ENCODE measurements at regions not wholly inside any gene's neighbourhood (a gene's known extent, or its start where the extent isn't known, plus 50 kb on each side); places are given as distances from the start of the nearest gene placed in this dataset.
"Not testable (repeated sequence)": the region's sequence is repeated elsewhere in the genome, so short reads cannot be mapped to it uniquely, and the experiment has no call there.

GRCh38 chr1:177634151-177634550 lies 335.7 kb downstream of the SEC16B start:
- not testable (repeated sequence) for DNase-seq

DNA sequence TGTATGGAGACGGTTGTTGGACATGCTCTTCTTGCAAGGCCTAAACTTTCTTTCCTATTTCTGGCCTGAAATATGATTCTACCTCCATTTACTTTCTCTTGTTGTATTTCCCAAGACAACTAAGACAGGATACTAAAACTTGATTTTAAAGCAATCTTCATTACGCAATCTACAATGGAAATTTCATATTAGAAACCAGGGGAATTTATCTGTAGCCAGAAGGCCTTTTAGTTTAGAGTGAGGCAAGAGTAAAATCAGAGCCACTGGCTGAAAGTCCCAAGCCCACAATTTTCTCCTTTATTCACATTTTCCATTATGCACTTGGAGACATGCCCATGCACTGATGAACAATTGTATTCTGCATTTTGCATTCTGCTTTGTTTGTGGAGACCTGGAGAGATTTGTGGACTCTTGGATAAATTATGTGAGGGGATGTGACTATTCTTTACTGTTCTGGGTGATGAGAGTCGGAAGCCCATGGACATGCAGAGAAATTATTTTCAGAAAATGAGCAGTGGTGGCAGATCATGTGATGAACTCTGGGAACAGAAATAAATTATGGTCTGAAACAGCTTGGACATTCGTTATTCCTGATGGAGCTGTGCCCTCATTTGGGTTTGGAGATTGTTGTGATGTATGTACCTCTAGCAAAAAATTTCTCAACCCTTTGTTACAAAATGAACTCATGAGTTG lies 336.8 kb downstream of the SEC16B start:
- DNase-seq: no peak

- DNase-seq: no peak
These were observed 338.1 kb downstream of the SEC16B start for GRCh38 chr1:177631770-177632169.

DNA sequence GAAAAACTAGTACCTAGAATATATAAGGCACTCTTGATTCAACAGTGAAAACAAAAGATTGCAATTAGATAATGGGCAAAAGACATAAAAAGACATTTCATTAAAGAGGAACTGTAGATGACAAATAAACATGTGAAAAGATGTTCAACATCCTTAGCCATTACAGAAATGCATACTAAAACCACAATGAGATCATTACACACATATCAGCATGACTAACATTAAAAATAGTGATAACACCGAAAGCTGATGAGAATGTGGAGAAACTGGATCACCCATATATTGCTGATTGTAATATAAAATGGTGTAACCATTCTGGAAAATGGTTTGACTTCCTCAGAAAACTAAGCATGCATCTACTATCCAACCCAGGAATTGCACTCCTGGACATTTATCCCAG lies 340.3 kb downstream of the SEC16B start:
- no peak for DNase-seq

DNA sequence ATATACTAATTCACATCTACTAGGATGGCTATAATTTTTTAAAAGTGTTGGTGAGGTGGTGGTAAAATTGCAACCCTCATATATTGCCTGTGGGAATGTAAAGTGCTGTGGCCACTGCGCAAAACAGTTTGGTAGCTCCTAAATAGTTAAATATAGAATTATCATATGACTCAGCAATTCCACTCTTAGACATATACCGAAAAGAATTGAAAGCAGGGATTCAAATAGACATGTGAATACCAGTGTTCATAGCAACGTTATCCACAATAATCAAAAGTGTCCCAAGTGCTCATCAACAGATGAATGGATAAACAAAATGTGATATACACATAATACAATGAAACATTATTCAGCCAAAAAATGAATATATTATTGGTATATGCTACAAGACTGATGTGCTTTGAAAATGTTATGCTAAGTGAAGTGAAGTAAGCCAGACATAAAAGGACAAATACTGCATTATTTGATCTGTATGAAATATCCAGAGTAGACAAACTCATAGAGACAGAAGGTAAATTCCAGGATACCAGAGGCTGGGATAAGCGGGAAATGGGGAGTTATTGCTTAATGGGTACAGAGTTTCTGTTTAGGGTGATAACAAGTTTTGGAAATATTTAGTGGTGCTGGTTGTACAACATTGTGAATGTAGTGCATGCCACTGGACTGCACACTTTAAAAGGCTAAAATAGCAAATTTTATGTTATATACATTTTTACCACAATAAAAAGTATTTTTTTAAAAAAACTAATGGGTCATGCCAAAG lies 342.5 kb downstream of the SEC16B start:
- no peak for DNase-seq

DNA sequence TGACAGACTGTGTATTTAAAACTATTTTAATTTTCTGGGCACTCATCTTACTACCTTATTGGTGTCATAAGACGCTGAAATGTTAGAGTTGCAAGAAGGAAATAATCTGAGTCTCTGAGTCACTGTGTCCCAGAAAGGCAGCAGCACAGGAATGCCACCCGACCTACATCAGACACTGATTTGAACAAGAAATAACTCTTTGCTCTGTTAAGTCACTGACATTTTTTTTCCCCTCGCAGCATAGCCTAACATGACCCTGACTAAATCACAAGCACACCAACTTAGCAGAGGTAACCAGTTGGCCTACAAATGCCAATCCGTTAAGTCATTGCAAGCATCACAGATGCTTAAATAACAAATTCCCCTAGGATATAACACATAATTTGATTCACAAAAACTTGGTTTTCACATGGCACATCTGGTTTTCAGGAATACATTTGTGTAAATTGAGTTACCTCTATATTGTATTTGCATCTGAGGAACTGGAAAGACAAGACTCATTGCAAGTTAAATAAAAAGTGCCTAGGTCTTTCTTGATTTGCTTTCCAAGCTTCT lies 349.1 kb downstream of the SEC16B start:
- DNase-seq: no peak

GRCh38 chr1:177615251-177615650 lies 354.6 kb downstream of the SEC16B start:
- no peak for DNase-seq

GRCh38 chr1:177611402-177611801 lies 358.5 kb downstream of the SEC16B start:
- no peak for DNase-seq

- no peak for DNase-seq
These were observed 359.9 kb downstream of the SEC16B start for GRCh38 chr1:177609953-177610352.

GRCh38 chr1:177600936-177601335 lies 368.9 kb downstream of the SEC16B start:
- no peak for DNase-seq

DNA sequence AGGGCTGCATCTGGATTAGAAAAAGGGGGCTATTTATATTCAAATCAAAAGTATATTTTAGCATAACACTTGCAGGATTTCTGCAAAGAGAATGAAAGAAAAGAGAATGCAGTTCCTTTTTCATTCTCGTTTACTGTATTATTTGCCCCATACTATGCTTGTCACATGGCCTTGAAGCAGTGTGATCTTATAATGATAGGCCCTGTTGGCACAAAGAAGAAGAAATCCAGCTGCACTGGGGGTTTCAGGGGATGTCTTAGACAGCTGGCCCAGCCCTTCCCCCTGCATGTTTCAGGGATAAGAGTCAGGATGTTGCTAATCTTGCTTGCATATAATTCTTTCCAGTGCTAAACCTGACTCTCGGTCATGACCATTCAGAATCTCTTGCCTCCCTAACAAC lies 369.5 kb downstream of the SEC16B start:
- DNase-seq: no peak

DNA sequence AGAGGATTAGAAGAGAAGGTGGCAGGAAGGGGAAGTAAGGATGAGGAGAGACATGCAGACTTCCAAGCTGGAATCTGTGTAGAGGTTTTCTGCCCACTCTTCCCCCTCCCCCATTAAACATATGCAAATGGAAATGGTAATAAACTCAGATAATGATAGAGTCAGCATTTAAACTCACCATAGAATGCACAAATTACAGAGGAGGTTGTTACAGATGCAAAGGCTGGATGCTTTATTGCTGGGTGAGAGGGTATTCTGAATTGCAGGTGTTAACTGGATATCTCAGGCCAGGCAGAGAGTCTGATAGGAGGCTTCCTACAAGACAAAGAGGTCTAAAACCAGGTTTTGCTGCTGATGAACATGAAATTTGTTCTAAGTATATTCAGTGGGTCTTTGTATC lies 372.5 kb downstream of the SEC16B start:
- DNase-seq: no peak

- DNase-seq: no peak
These were observed 373.4 kb downstream of the SEC16B start for GRCh38 chr1:177596485-177596884.

GRCh38 chr1:177593105-177593504 lies 376.8 kb downstream of the SEC16B start:
- DNase-seq: no peak

DNA sequence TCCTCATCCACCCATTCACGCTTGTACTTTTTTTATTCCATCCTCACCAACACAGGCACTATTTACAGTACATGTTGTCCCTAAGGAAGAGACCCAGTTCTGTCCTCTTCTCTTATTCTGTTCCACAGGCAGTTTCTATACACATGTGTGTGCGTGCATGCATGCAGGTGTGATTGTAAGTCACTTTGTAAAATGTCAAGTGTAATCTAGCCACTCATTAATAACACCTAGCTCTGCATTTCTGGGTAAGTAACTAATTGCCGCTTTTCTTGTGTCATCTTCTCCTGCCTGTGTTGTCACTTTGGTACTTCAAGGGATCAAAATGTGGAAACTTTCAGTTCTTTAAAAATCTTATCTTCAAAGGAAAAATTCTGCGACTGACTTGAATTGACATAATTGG lies 377.2 kb downstream of the SEC16B start:
- DNase-seq: no peak

DNA sequence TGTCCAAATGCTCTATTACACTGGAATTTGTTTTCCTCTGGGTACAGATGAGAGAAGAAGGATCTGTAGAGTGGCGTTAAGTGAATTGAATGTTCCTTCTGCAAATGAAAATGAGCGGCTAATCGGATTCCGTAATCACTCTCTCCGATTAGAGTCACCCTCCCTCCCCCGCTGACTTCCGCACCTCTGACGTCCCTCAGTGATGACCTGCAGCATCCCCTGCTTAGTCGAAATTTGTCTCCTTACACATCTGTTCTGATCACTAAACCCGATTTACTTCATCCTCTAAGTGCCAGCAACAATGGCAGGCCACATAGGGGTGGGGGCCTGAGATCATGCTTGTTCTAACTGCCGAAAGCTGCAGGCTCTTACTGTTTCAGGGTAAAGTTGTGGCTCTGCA lies 378.7 kb downstream of the SEC16B start:
- no peak for DNase-seq

DNA sequence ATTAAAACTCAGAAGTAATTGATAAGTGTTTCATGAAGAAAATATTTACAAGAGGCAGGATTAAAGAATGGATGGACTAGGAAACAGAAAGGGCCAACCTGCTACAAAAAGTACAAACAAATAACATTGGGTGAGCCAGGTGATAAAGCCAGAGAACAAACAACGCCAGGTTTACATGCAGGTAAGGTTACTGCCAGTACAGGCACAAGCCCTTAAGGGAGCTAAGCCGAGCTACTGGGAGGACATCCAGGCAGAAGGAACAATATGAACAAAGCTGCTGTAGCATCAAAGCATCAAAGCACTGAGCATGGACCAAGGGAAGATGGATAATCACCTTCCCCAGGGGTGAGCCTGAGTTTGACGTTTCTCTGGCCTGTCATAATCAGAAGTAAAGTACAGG lies 380.7 kb downstream of the SEC16B start:
- DNase-seq: no peak

GRCh38 chr1:177586429-177586828 lies 383.4 kb downstream of the SEC16B start:
- peak; percentile 18 for DNase-seq

GRCh38 chr1:177585302-177586220 lies 384.3 kb downstream of the SEC16B start:
- no peak for DNase-seq

GRCh38 chr1:177573901-177574300 lies 396.0 kb downstream of the SEC16B start:
- no peak for DNase-seq

DNA sequence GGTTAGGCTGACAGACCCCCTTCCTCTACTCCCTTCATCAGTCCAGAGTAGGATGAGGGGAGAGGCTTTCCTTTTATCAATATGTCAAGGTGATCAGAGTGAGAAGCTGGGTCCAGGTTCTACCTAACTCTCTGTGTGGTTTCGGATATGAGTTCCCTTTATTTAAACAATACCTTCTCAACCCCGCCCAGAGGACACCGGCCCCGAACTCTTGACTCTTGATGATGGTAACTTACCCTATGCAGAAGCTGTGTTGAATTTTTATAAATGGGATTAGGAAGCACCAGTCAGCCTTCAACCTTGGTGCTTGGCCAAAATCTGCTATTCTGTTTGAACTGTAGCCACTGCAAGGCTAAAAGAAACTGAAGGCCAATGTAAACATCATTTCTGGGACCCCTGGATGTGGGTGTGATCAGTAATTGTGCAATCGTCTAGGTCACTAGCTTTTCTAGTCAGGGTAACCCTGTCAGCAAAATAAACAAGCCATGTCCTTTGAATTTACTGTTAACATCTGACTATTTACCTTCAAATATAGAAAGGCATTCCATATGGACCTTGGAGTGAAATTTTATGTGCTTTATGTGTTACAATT lies 398.3 kb downstream of the SEC16B start:
- no peak for DNase-seq

DNA sequence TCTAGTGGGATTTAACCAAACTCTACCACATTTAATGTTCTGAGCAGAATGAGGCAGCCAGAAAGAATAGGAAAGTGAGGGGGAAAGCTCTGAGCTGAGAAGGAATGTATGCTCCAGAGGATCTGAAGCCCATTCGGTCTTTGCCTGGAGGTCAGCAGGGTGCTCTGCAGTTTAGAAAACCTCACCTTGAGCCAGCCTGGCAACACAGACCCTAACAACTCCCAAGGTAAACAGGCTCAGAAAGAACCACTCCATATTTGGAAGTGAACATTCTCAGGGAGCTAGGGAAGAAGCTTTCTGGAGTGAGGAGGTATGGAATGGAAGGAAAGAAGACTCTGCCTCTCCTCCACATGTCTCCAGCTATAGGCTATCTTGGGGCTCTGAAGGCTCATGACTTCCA lies 398.8 kb downstream of the SEC16B start:
- DNase-seq: no peak

GRCh38 chr1:177569476-177569875 lies 398.7 kb downstream of the BRINP2 start:
- no peak for DNase-seq

All from dermis blood vessel endothelial cell (primary cell).